Chondrocyte (in vitro differentiated cells): ENCODE measurements at regions not wholly inside any gene's neighbourhood (a gene's known extent, or its start where the extent isn't known, plus 50 kb on each side); places are given as distances from the start of the nearest gene placed in this dataset.

Source experiments
- DNase-seq: peaks from one replicate; pipeline ENCODE4 v3.0.0; 2021; ENCODE audit warnings: mixed read lengths, low spot score
- H3K27ac Mint-ChIP-seq: one replicate; pipeline ENCODE4 v1.8.0; 2021; ENCODE audit warnings: mild to moderate bottlenecking, moderate library complexity, mixed read lengths; ENCODE audit not compliant: unreplicated experiment
- H3K27me3 Mint-ChIP-seq: 2 replicates; pipeline ENCODE4 v1.8.0; 2021; ENCODE audit warnings: low read depth, mixed read lengths
- H3K36me3 Mint-ChIP-seq: 2 replicates; pipeline ENCODE4 v1.8.0; 2021; ENCODE audit warnings: low read depth, mixed read lengths
- H3K4me1 Mint-ChIP-seq: 2 replicates; pipeline ENCODE4 v1.8.0; 2021; ENCODE audit warnings: low read depth, mild to moderate bottlenecking, mixed read lengths
- H3K4me3 Mint-ChIP-seq: one replicate; pipeline ENCODE4 v1.8.0; 2021; ENCODE audit warnings: mild to moderate bottlenecking, moderate library complexity, mixed read lengths; ENCODE audit not compliant: unreplicated experiment
- H3K9me3 Mint-ChIP-seq: 2 replicates; pipeline ENCODE4 v1.8.0; 2021; ENCODE audit warnings: low read depth, mixed read lengths
- CTCF ChIP-seq: fragments of 200-600 bp; sonication (generic); IDR thresholded peaks from 2 replicates; pipeline ENCODE4 v1.5.0; 2021; ENCODE audit warnings: antibody characterized with exemption, mild to moderate bottlenecking, moderate library complexity

GRCh38 chrX:9301836-9302235 lies 163.0 kb upstream of the TBL1X start:
- Mint-ChIP-seq H3K9me3 (peaks cover 13% of the 10 kb centered on the region), H3K4me3 (peak overlapping the region; percentile 1), H3K27ac (no peak overlapping the region), H3K4me1 (peaks cover 7% of the 10 kb centered on the region), H3K27me3 (no peaks in the 10 kb centered on the region), H3K36me3 (peaks cover 1% of the 10 kb centered on the region)
- DNase-seq: no peak
- no peak for TF ChIP-seq CTCF

- H3K27me3 Mint-ChIP-seq: no peaks in the 10 kb centered on the region
- no peak overlapping the region for H3K4me3 Mint-ChIP-seq
- H3K36me3 Mint-ChIP-seq: peaks cover 1% of the 10 kb centered on the region
- no peak for DNase-seq
- H3K27ac Mint-ChIP-seq: no peak overlapping the region
- peaks cover 13% of the 10 kb centered on the region for H3K9me3 Mint-ChIP-seq
- peaks cover 7% of the 10 kb centered on the region for H3K4me1 Mint-ChIP-seq
- TF ChIP-seq CTCF: no peak
Observed at GRCh38 chrX:9302381-9302780, 162.5 kb upstream of the TBL1X start.

GRCh38 chrX:9308426-9308825 lies 156.4 kb upstream of the TBL1X start:
- no peak for TF ChIP-seq CTCF
- Mint-ChIP-seq H3K27me3 (no peaks in the 10 kb centered on the region), H3K36me3 (no peaks in the 10 kb centered on the region)

GRCh38 chrX:9310616-9311015 lies 154.2 kb upstream of the TBL1X start:
- peaks cover 11% of the 10 kb centered on the region for H3K9me3 Mint-ChIP-seq

More at GRCh38 chrX:9308426-9308825, 156.4 kb upstream of the TBL1X start:
- H3K4me1 Mint-ChIP-seq: peaks cover 4% of the 10 kb centered on the region
- no peak overlapping the region for H3K27ac Mint-ChIP-seq
- no peak for DNase-seq
- H3K4me3 Mint-ChIP-seq: no peak overlapping the region
- peaks cover 11% of the 10 kb centered on the region for H3K9me3 Mint-ChIP-seq

GRCh38 chrX:9311421-9312160 lies 153.3 kb upstream of the TBL1X start:
- peaks cover 11% of the 10 kb centered on the region for H3K9me3 Mint-ChIP-seq
- no peak overlapping the region for H3K4me3 Mint-ChIP-seq
- DNase-seq: no peak
- H3K27me3 Mint-ChIP-seq: no peaks in the 10 kb centered on the region
- H3K27ac Mint-ChIP-seq: peak overlapping the region; percentile 25
- peaks cover 4% of the 10 kb centered on the region for H3K4me1 Mint-ChIP-seq
- no peaks in the 10 kb centered on the region for H3K36me3 Mint-ChIP-seq
- no peak for TF ChIP-seq CTCF

More at GRCh38 chrX:9310616-9311015, 154.2 kb upstream of the TBL1X start:
- H3K4me1 Mint-ChIP-seq: peaks cover 4% of the 10 kb centered on the region
- H3K27me3 Mint-ChIP-seq: no peaks in the 10 kb centered on the region
- no peak for DNase-seq
- no peaks in the 10 kb centered on the region for H3K36me3 Mint-ChIP-seq
- no peak overlapping the region for H3K27ac Mint-ChIP-seq
- H3K4me3 Mint-ChIP-seq: no peak overlapping the region
- TF ChIP-seq CTCF: no peak
